Cardiac septum (tissue), 1 donor: ENCODE measurements at regions not wholly inside any gene's neighbourhood (a gene's known extent, or its start where the extent isn't known, plus 50 kb on each side); places are given as distances from the start of the nearest gene placed in this dataset.
"Not testable (repeated sequence)": the region's sequence is repeated elsewhere in the genome, so short reads cannot be mapped to it uniquely, and the experiment has no call there.

Experiments used
- DNase-seq: peaks from one replicate; pipeline ENCODE4 v3.0.0-alpha.2; 2020; ENCODE audit warnings: low spot score
- intact Hi-C: fragments of 100-400 bp; cut with DNase I; formaldehyde crosslinking; loops from one replicate; pipeline ENCODE4 v1.14.0; 2022
- donor health status: DM: no; HTN: no; CAD: no.

DNA sequence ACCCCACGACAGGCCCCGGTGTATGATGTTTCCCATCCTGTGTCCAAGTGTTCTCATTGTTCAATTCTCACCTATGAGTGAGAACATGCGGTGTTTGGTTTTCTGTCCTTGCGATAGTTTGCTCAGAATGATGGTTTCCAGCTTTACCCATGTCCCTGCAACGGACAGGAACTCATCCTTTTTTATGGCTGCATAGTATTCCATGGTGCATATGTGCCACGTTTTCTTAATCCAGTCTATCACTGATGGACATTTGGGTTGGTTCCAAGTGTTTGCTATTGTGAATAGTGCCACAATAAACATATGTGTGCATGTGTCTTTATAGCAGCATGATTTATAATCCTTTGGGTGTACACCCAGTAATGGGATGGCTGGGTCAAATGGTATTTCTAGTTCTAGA is 1218.4 kb upstream of the TMEM132C start:
- intact Hi-C loops, DNase-seq: not testable (repeated sequence)

- intact Hi-C loops, result no loop called here
Measured at GRCh38 chr12:127051139-127051538, 1215.8 kb upstream of the TMEM132C start.

GRCh38 chr12:127052511-127053232 is 1214.3 kb upstream of the TMEM132C start:
- DNase-seq, result no peak
- intact Hi-C loops, result no loop called here

More at GRCh38 chr12:127051139-127051538, 1215.8 kb upstream of the TMEM132C start:
- DNase-seq, result no peak

DNA sequence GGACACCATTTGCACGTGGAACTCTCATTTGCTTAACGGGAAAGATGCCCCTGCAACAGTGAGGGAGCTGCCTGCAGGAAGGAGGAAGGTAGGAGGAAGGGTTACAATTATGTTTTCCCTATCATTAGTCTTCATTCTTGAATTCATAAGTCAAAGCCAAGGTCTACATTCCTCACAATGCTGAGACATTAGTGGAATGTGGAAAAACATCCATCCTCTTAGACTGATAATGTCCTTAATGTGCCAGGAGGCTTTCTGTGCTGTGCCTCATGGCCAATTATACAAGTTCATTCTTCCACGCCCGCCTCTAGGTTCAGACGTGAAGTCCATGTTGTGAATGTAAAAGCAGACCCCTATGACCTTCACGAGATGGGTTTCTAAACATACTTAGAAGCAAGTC is 1212.4 kb upstream of the TMEM132C start:
- DNase-seq, result no peak
- intact Hi-C loops, result no loop called here

- no peak for DNase-seq
- intact Hi-C loops, result no loop called here
Measured at GRCh38 chr12:127060310-127060847, 1206.6 kb upstream of the TMEM132C start.

DNA sequence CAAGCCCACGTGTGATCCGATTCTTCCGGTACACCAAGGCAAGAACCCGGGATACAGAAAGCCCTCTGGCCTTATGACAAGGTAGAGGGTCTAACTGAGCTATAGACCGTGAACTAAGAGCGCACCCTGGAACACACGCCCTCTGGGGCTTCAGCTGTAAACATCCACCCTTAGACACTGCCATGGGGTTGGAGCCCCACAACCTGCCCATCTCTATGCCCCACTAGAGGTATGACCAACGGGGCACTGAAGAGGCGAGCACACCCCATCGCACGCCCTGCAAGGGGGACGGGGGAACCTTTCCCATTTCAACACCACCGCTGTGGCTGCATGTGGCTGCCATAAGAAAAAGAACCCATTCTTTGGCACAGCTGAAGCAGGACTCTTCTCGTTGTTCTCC is 1206.0 kb upstream of the TMEM132C start:
- no peak for DNase-seq
- intact Hi-C loops, result no loop called here

DNA sequence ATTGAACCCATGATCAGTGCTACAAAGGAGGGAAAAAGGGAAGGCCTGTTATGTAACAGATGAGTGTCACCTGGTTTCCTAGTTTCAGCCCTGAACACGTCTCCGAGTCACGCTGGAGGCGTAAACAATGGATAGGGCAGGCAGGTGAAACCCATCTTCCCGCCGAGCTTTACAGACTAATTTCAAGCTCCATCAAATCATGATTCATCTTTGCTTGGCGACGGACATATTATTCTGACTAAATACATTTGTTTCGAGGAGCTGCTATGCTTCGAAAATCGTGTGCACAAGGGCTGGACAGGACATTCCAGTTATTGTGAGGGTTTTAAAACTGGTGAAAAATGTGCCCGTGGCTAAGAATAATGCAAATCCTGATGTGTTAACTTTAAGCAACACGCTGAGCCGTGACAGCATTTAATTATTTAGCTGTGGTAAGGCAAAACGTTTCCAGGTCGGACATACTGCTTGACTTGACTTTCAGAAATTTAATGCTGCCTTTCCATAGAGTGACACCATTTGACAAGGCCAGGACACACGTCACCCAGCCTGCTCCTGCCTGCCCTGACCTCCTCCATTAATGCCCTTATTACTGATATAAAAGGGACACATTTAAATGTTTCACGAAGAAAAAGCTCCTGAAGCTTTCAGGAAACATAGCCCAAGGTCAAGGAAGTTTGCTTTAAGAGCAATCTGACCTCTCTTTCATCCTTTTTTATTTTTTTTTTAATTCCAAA is 1203.5 kb upstream of the TMEM132C start:
- no peak for DNase-seq
- intact Hi-C loops, result no loop called here

- no peak for DNase-seq
- intact Hi-C loops, result no loop called here
Measured at GRCh38 chr12:127064207-127064606, 1202.8 kb upstream of the TMEM132C start.

DNA sequence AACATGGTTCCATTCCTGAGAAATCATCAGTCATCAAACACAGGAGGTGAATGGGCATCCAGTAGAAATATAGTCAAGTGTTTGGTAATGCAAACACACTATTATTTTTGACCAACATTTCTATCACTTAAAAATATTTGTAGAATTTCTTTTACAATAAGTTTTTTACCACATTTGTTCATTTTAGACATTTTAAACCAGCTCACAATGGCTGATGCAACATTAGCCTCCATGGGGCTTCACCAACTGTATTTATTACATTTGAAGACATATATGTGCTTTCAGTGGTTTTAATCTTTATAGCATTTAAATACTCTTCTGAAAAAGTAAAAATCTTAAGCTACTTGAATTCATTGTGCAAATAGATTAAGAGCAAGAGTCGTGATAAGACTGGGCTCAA is 1201.4 kb upstream of the TMEM132C start:
- no peak for DNase-seq
- intact Hi-C loops, result no loop called here

- intact Hi-C loops, result no loop called here
- no peak for DNase-seq
Measured at GRCh38 chr12:127070515-127071157, 1196.3 kb upstream of the TMEM132C start.

GRCh38 chr12:127074161-127074560 is 1192.8 kb upstream of the TMEM132C start:
- intact Hi-C loops, result no loop called here
- no peak for DNase-seq

- intact Hi-C loops, result no loop called here
- no peak for DNase-seq
Measured at GRCh38 chr12:127075981-127076380, 1191.0 kb upstream of the TMEM132C start.

DNA sequence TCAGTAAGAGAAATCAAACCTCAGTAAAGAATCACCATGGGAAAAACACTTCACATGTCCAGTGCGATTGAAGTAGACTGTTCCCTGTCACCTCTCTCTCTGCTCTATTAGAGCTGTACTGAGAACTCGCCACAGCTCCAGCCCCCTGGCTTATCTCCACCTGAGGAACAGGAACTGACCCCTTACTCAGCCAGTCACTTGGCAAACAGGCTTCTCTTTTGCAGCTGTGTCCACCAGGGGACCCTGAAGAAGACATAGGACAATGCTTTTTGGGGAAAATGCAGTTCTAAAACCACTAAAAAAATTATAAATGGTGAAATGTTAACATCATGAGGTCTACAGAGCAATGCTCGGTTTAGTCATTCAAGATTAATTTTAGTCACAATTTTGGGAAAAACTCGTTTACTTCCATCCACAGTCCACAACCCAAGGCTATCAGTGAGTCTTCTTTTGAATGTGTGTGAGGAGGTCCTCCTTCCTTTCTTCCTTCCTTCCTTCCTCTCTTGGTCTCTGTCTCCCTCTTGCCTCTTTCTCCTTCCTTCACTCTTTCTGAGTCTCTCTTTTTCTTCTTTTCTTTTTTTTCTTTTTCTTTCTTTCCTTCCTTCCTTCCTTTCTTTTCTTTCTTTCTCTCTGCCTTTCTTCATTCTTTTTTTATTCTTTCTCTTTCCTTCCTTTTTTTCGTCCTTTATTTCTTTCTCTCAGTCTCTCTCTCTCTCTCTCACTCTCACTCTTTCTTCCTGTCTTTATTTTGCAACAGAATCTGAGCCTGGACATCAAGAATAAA is 1189.5 kb upstream of the TMEM132C start:
- intact Hi-C loops, result no loop called here
- DNase-seq, result no peak

GRCh38 chr12:127078577-127079350 is 1188.2 kb upstream of the TMEM132C start:
- intact Hi-C loops, result no loop called here
- DNase-seq, result no peak

DNA sequence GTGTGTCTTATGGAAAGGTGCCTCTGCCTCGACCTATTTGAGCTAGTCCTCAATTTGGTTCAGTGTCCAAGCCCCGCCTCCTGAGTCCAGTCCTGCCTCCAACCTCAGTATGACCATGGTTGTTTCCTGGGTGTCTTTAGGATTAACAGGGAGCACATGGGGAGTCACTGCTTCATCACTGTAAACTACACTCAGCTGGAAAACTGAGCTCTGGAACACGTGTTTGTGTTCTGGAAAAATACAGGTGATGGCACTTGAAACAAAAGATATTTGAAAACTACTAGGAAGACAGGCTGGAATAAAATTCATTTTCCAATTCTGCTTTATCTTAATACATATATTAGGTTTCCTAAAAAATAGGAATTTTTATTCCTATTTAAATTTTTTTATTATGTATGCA is 1187.3 kb upstream of the TMEM132C start:
- DNase-seq, result no peak
- intact Hi-C loops, result no loop called here

DNA sequence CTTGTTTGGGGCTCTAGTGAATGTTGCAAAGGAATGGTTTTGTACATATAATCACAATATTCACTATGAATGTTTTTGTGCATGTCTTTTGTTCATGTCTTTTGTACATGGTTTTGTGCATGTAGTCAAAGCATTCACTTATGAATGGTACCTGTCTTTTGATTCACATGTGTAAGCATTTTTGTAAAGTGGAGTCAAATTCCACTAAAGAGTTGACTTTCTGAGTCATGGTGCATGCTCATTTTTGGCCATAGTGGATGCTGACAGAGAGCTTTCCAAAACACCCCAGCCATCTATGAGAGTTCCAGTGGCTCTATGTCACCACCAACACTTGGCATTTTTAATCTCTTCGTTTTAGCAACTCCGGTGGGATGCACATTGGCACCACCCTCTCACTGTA is 1185.9 kb upstream of the TMEM132C start:
- DNase-seq, result no peak
- intact Hi-C loops, result no loop called here

GRCh38 chr12:127083008-127083949 is 1183.7 kb upstream of the TMEM132C start:
- DNase-seq, result no peak
- intact Hi-C loops, result no loop called here

DNA sequence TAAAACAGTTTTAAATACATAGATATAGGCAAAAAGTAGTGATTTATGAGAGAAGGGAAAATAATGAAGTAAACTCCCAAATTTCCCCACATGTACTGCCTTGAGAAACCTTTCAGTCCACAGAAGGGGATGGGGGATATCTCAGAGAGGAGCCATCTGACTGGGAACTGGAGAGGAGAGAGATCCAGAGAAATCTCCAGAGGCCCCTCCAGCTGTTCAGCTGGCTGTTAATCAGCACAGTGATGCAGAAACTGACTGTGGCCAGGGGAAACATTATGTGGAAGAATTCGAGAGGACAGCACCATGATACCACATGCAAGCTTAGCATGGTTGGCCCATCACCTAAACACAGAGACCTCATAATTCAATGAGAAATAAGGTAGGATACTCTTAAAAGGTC is 1165.9 kb upstream of the TMEM132C start:
- DNase-seq, result no peak
- intact Hi-C loops, result no loop called here
